Activated CD4-positive, alpha-beta T cell treated with anti-CD3 and anti-CD28 coated beads for 24 hours (primary cell): ENCODE measurements at regions not wholly inside any gene's neighbourhood (a gene's known extent, or its start where the extent isn't known, plus 50 kb on each side); places are given as distances from the start of the nearest gene placed in this dataset.
"Not testable (repeated sequence)": the region's sequence is repeated elsewhere in the genome, so short reads cannot be mapped to it uniquely, and the experiment has no call there.

Source experiments
- DNase-seq, 2 donors: peaks; one replicate each; pipeline ENCODE4 v3.0.0-alpha.2; 2020; ENCODE audit warnings: low read depth in 2 of 2

GRCh38 chr21:28003627-28004026 is 989.0 kb downstream of the LTN1 start:
- not testable (repeated sequence) for DNase-seq

GRCh38 chr21:27996906-27997305 is 995.8 kb downstream of the LTN1 start:
- not testable (repeated sequence) for DNase-seq

- DNase-seq = not testable (repeated sequence)
Observed at GRCh38 chr21:27984663-27985325, 1007.9 kb downstream of the LTN1 start.

- DNase-seq = not testable (repeated sequence)
Observed at GRCh38 chr21:27979446-27979845, 1012.6 kb upstream of the ADAMTS5 start.

- no peak for DNase-seq
Observed at GRCh38 chr21:27975514-27975913, 1008.6 kb upstream of the ADAMTS5 start.

- DNase-seq = not testable (repeated sequence)
Observed at GRCh38 chr21:27974152-27974551, 1007.3 kb upstream of the ADAMTS5 start.

- not testable (repeated sequence) for DNase-seq
Observed at GRCh38 chr21:27968240-27968639, 1001.4 kb upstream of the ADAMTS5 start.

GRCh38 chr21:27954543-27955165 is 987.8 kb upstream of the ADAMTS5 start:
- DNase-seq = no peak

GRCh38 chr21:27953340-27954045 is 986.6 kb upstream of the ADAMTS5 start:
- DNase-seq = no peak

GRCh38 chr21:27949093-27949492 is 982.2 kb upstream of the ADAMTS5 start:
- DNase-seq = not testable (repeated sequence)

- not testable (repeated sequence) for DNase-seq
Observed at GRCh38 chr21:27930108-27930767, 963.4 kb upstream of the ADAMTS5 start.

GRCh38 chr21:27929179-27929578 is 962.3 kb upstream of the ADAMTS5 start:
- not testable (repeated sequence) for DNase-seq

- DNase-seq = not testable (repeated sequence)
Observed at GRCh38 chr21:27928534-27929115, 961.7 kb upstream of the ADAMTS5 start.

GRCh38 chr21:27921421-27921820 is 954.5 kb upstream of the ADAMTS5 start:
- not testable (repeated sequence) for DNase-seq

GRCh38 chr21:27917966-27918365 is 951.1 kb upstream of the ADAMTS5 start:
- DNase-seq = not testable (repeated sequence)

- not testable (repeated sequence) for DNase-seq
Observed at GRCh38 chr21:27916326-27916725, 949.4 kb upstream of the ADAMTS5 start.

- not testable (repeated sequence) for DNase-seq
Observed at GRCh38 chr21:27912133-27912532, 945.2 kb upstream of the ADAMTS5 start.

- DNase-seq = not testable (repeated sequence)
Observed at GRCh38 chr21:27909487-27909886, 942.6 kb upstream of the ADAMTS5 start.

- DNase-seq = not testable (repeated sequence)
Observed at GRCh38 chr21:27908816-27909215, 941.9 kb upstream of the ADAMTS5 start.

GRCh38 chr21:27902904-27903303 is 936.0 kb upstream of the ADAMTS5 start:
- not testable (repeated sequence) for DNase-seq

GRCh38 chr21:27893619-27894018 is 926.7 kb upstream of the ADAMTS5 start:
- DNase-seq = not testable (repeated sequence)

- DNase-seq = not testable (repeated sequence)
Observed at GRCh38 chr21:27891495-27891894, 924.6 kb upstream of the ADAMTS5 start.
